AG09309 (cell line): ENCODE measurements at regions not wholly inside any gene's neighbourhood (a gene's known extent, or its start where the extent isn't known, plus 50 kb on each side); places are given as distances from the start of the nearest gene placed in this dataset.
A peak's percentile ranks its signal among the peaks of the same experiment; 100 is the strongest.

Experiments
- DNase-seq: peaks from one replicate; pipeline ENCODE4 v3.0.0-alpha.2; 2010; ENCODE audit warnings: low read depth
- H3K4me3 ChIP-seq: 2 replicates; pipeline ENCODE4 v1.5.1; 2011; ENCODE audit warnings: mild to moderate bottlenecking, low read depth, low read length, moderate library complexity; ENCODE audit not compliant: control insufficient read depth
- CTCF ChIP-seq: IDR thresholded peaks from 2 replicates; pipeline ENCODE4 v1.5.1; 2011; ENCODE audit warnings: mild to moderate bottlenecking, low read depth, low read length, inconsistent platforms; ENCODE audit not compliant: insufficient read depth, control insufficient read depth; ENCODE audit errors: missing control alignments

- no peak for TF ChIP-seq CTCF
- DNase-seq: no peak
- H3K4me3 ChIP-seq: no peak overlapping the region
These were observed 113.0 kb downstream of the CYP26A1 start for GRCh38 chr10:93186653-93187052.

- no peak for TF ChIP-seq CTCF
- no peak for DNase-seq
- H3K4me3 ChIP-seq: no peak overlapping the region
These were observed 116.3 kb downstream of the CYP26A1 start for GRCh38 chr10:93189944-93190343.

GRCh38 chr10:93190372-93190771 lies 116.7 kb downstream of the CYP26A1 start:
- no peak for DNase-seq
- no peak for TF ChIP-seq CTCF
- H3K4me3 ChIP-seq: no peak overlapping the region

- no peak for TF ChIP-seq CTCF
- no peak overlapping the region for H3K4me3 ChIP-seq
- DNase-seq: no peak
These were observed 120.2 kb downstream of the CYP26A1 start for GRCh38 chr10:93193906-93194305.

- no peak for TF ChIP-seq CTCF
- peak overlapping the region; percentile 18 for H3K4me3 ChIP-seq
- no peak for DNase-seq
These were observed 124.9 kb downstream of the CYP26A1 start for GRCh38 chr10:93198401-93199131.

GRCh38 chr10:93199191-93199751 lies 125.6 kb downstream of the CYP26A1 start:
- DNase-seq: no peak
- TF ChIP-seq CTCF: no peak
- peak overlapping the region; percentile 18 for H3K4me3 ChIP-seq
